Fibroblast of mammary gland (primary cell): ENCODE measurements at regions not wholly inside any gene's neighbourhood (a gene's known extent, or its start where the extent isn't known, plus 50 kb on each side); places are given as distances from the start of the nearest gene placed in this dataset.

Experiments used
- DNase-seq: peaks from one replicate; pipeline ENCODE4 v3.0.0-alpha.2; 2010; ENCODE audit warnings: low read depth
- H3K4me3 ChIP-seq: 2 replicates; pipeline ENCODE4 v1.5.1; 2011; ENCODE audit warnings: low read depth, mild to moderate bottlenecking, low read length, moderate library complexity; ENCODE audit not compliant: control insufficient read depth
- CTCF ChIP-seq: conservative IDR thresholded peaks from 2 replicates; pipeline ENCODE4 v1.5.1; 2011; ENCODE audit warnings: low read depth, low read length, inconsistent platforms; ENCODE audit not compliant: control insufficient read depth, insufficient read depth

- TF ChIP-seq CTCF, result no peak
- no peak for DNase-seq
- H3K4me3 ChIP-seq, result no peak overlapping the region
These were observed 333.2 kb upstream of the CHORDC1 start for GRCh38 chr11:90556026-90556425.

- no peak for TF ChIP-seq CTCF
- DNase-seq, result no peak
- H3K4me3 ChIP-seq, result no peak overlapping the region
These were observed 332.6 kb upstream of the CHORDC1 start for GRCh38 chr11:90555477-90555876.

GRCh38 chr11:90542092-90542491 lies 319.2 kb upstream of the CHORDC1 start:
- no peak overlapping the region for H3K4me3 ChIP-seq
- no peak for TF ChIP-seq CTCF
- no peak for DNase-seq

GRCh38 chr11:90536301-90536700 lies 313.5 kb upstream of the CHORDC1 start:
- no peak for TF ChIP-seq CTCF
- DNase-seq, result no peak
- no peak overlapping the region for H3K4me3 ChIP-seq

- TF ChIP-seq CTCF, result no peak
- DNase-seq, result no peak
- no peak overlapping the region for H3K4me3 ChIP-seq
These were observed 309.3 kb upstream of the CHORDC1 start for GRCh38 chr11:90532125-90532524.

GRCh38 chr11:90531001-90531400 lies 308.2 kb upstream of the CHORDC1 start:
- no peak for TF ChIP-seq CTCF
- no peak for DNase-seq
- no peak overlapping the region for H3K4me3 ChIP-seq

- no peak for TF ChIP-seq CTCF
- DNase-seq, result no peak
- no peak overlapping the region for H3K4me3 ChIP-seq
These were observed 303.1 kb upstream of the CHORDC1 start for GRCh38 chr11:90525962-90526361.
